ENCODE measurements at regions not wholly inside any gene's neighbourhood (a gene's known extent, or its start where the extent isn't known, plus 50 kb on each side); places are given as distances from the start of the nearest gene placed in this dataset.

DNA sequence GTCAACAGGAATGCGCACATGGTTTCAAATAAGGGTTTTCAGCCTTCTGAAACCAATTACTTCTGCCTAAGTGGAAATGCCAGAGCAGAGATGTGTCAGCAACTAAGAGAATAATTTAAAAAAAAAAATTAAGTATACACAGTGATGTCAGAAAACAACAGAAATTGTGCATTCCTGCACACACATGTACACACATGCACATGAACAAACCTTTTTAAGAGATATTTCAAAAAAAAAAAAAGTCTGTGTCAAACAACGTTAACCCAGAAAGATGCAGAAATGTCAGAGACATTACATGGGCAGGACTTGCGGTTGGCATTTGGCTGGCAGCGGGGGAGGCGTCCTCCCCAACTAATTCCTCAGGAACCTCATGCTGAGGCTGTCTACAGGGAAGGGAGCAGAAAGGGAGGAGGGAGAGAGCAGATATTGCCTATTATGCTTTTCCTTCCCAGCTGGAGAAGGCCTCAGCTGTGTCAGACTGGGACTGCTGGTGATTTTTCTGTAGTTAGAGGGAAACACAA, 536.9 kb upstream of the WWC1 start:
- DNase-seq (ENCODE audit: low read depth): no peak

GRCh38 chr5:167755420-167755819, 536.0 kb upstream of the WWC1 start:
- no peak for DNase-seq (ENCODE audit: low read depth)

GRCh38 chr5:167759057-167759821, 532.2 kb upstream of the WWC1 start:
- DNase-seq (ENCODE audit: low read depth): no peak

DNA sequence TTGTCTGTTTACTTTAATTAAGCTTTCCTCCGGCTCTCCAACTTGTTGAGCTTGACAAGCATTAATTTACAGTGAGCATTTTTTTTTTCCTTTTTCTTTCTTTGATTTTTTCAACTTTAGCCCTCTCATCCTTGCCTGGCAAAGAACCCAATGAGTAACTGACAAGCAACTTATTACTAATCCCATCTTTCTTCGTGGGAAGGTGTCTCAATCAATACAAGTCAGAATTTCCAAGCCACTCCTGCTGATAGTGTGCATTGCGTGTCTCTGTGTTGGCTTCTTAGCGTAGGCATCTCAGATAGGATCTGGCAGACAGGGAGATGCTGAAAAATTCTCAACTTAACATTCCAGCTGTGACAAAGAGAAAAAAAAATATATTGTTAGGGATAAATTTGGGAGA, 527.7 kb upstream of the WWC1 start:
- DNase-seq (ENCODE audit: low read depth): no peak

DNA sequence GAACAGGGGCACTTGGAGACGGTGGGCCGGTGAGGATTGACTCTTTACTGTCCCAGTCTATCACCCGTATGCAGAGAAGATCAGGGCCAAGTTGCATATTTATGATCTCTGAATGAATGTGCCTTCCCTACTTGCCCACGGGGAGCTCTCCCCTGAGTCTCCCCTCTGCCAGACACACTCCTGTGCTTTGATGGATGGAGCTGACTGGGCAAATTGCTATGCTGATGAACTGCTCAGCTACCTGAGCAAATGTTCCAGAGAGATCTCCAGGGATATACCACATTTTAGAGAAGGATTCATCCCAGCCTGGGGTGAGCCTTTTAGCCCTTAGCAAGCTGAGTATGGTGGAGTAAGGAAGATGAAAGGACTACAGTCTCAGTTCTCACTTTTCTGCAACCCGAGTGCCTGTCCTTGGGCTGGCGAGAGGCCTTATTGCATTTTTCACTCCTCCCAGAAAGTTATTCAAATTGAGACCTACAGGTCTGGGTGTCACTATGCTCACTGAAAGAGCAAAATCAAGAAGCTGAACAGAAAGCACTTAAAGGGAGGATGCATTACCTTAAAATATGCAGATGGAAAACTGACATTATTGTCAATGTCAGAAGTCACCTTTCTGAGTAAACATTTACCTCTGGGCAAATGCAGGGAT, 526.7 kb upstream of the WWC1 start:
- no peak for DNase-seq (ENCODE audit: low read depth)

GRCh38 chr5:167765352-167765751, 526.1 kb upstream of the WWC1 start:
- DNase-seq (ENCODE audit: low read depth): no peak

DNA sequence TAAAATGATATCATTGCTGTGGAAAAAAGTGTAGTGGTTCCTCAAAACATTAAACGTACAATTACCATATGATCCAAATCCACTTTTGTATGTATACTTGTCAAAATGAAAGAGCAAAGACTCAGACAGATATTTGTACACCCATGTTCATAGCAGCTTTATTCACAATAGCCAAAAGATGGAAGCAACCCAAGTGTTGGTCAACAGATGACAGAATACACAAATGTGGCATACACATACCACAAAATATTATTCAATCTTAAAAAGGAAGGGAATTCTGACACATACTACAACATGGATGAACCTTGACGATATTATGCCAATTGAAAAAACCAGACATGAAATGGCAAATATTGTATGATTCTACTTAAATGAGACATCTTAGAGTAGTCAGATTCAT, 524.5 kb upstream of the WWC1 start:
- no peak for DNase-seq (ENCODE audit: low read depth)

- DNase-seq (ENCODE audit: low read depth): no peak
Measured at GRCh38 chr5:167767795-167768194, 523.6 kb upstream of the WWC1 start.

DNA sequence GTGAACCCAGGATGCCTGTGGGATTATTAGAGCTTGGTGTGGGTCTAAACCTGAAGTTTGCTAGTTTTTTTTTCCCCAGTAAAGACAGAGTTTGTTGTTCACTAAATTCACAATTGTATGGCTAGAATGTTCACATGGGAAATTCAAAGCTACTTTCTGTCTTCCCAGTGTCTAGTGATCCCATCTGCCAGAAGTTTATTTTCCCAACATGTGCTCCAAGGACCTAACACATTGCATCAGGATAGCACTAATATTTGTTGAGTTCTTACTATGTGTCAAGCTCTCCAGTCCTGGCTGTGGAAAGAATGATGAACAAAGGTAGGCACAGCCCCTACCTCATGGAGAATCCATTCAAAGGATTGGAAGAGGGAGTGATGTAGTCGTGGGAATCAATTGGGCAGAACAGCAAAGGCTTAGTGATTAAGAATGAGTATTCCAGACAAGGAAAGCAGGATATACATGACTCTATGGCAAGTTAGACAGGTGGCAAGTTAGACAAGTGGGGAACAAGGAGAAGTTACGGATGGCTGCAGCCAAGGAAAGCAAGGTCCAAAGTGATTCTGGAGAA, 521.5 kb upstream of the WWC1 start:
- no peak for DNase-seq (ENCODE audit: low read depth)

DNA sequence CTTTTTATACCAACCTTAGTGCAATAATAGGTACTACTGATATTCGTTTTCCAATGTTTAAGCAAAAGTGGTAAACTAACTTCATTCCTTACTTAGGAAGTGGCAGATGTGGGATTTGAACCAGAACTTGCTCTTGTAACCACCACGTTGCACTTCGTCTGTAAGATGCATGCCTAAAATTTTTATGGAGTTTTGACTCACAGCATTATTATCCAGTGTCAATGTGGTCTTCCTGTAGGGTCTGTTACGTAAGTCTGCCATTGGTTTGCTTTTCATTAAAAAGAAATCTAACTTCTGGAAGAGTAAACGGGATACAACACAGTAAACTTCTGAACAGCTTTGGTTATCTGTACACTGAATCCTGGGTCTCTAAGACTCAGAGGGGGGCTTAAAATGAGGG, 521.0 kb upstream of the WWC1 start:
- no peak for DNase-seq (ENCODE audit: low read depth)

GRCh38 chr5:167771571-167771970, 519.9 kb upstream of the WWC1 start:
- no peak for DNase-seq (ENCODE audit: low read depth)

- no peak for DNase-seq (ENCODE audit: low read depth)
Measured at GRCh38 chr5:167773668-167774301, 517.7 kb upstream of the WWC1 start.

GRCh38 chr5:167777746-167778145, 513.7 kb upstream of the WWC1 start:
- no peak for DNase-seq (ENCODE audit: low read depth)

DNA sequence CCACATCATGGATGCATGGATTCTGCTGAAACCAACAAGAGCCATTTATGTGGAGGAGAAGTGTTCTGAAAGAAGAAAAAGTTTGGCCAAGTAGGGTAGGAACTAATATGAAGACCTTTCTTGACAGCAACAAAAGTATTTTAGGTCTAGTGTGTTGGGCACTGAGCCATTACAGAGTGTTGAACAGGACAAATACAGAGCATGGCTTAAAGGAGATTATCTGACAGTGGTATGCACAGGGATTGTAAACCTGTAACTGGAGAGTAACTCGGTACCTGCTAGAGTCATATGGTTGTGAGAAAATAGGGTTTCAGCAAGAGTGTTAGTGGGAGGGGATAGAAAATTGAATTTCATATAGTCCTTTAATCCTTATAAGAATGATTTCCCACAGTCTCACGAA, 513.2 kb upstream of the WWC1 start:
- no peak for DNase-seq (ENCODE audit: low read depth)

- DNase-seq (ENCODE audit: low read depth): no peak
Measured at GRCh38 chr5:167779644-167780043, 511.8 kb upstream of the WWC1 start.

GRCh38 chr5:167780177-167780576, 511.3 kb upstream of the WWC1 start:
- no peak for DNase-seq (ENCODE audit: low read depth)

DNA sequence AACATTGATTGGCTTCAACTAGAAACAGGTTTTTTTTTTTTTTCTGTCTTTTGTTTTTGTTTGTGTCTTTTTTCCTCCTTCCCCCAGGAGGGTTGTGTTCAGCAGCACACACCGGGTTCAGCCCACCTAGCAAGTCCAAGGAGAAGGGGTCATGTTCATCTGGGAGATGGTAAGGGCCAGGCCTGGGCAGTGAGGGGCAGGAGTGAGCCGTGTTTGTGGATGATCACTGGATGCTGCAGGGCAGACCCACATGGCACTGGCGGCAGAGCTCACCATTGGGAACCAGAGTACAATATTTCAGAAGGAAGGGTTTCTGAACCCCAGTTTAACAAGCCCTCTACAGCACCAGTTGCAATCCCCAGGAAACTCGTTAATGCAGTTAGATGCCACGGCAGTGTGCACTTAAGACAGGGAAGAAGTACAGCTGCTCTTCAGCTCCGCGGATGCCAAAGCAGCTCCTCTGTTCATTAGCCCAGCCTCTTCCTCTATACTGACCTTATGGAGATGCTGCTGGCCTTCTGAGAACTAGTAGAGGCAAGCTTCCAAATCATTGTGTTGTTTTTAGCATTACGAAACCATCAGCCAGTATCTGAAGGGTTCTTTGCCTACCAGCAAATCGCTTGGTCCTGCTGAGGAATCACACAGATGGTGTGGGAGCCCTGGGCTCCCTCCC, 508.2 kb upstream of the WWC1 start:
- no peak for DNase-seq (ENCODE audit: low read depth)

GRCh38 chr5:167785106-167785505, 506.3 kb upstream of the WWC1 start:
- no peak for DNase-seq (ENCODE audit: low read depth)

GRCh38 chr5:167785901-167786300, 505.5 kb upstream of the WWC1 start:
- DNase-seq (ENCODE audit: low read depth): no peak

- no peak for DNase-seq (ENCODE audit: low read depth)
Measured at GRCh38 chr5:167786871-167787578, 504.4 kb upstream of the WWC1 start.

- DNase-seq (ENCODE audit: low read depth): no peak
Measured at GRCh38 chr5:167790045-167790444, 501.4 kb upstream of the WWC1 start.
